Hepatocyte (in vitro differentiated cells): ENCODE measurements at regions not wholly inside any gene's neighbourhood (a gene's known extent, or its start where the extent isn't known, plus 50 kb on each side); places are given as distances from the start of the nearest gene placed in this dataset.

Source experiments
- EZH2 ChIP-seq: fragments of 200-600 bp; sonication (generic); IDR thresholded peaks from 2 replicates; pipeline ENCODE4 v1.6.1; 2016; ENCODE audit warnings: antibody characterized with exemption, mild to moderate bottlenecking, borderline replicate concordance
- EZH2phosphoT487 ChIP-seq: fragments of 200-600 bp; sonication (generic); IDR thresholded peaks from one replicate; pipeline ENCODE4 v1.6.1; 2018; ENCODE audit warnings: antibody characterized with exemption, mild to moderate bottlenecking, low read depth, moderate library complexity; ENCODE audit not compliant: unreplicated experiment, severe bottlenecking
- TF ChIP-seq, protein P1 (sequence below): fragments of 200-600 bp; sonication (generic); IDR thresholded peaks from 2 replicates; pipeline ENCODE4 v1.5.1; 2016; ENCODE audit warnings: antibody characterized with exemption, mild to moderate bottlenecking; ENCODE audit not compliant: poor library complexity

DNA sequence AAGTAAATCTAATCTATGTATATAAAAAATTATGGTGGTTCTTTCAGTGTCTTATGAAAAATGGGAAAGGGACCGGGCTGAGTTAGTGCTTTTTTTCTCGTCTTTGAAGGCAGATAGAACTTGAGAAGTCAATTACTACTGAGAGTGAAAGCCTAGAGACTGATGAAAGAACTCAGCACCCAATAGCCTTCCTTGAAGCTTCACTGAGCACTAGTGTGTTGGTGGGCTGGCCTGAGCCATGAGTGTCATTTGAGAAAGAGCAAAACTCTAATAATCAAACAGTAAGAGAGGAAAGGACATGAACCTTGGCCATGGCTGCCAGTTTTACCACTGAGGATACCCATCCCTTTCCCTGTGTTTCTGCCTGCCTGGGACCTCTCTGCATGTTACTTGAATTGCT, 428.3 kb upstream of the RASGRP1 start:
- TF ChIP-seq EZH2 (no peak), EZH2phosphoT487 (no peak)
- TF ChIP-seq, protein P1, sequence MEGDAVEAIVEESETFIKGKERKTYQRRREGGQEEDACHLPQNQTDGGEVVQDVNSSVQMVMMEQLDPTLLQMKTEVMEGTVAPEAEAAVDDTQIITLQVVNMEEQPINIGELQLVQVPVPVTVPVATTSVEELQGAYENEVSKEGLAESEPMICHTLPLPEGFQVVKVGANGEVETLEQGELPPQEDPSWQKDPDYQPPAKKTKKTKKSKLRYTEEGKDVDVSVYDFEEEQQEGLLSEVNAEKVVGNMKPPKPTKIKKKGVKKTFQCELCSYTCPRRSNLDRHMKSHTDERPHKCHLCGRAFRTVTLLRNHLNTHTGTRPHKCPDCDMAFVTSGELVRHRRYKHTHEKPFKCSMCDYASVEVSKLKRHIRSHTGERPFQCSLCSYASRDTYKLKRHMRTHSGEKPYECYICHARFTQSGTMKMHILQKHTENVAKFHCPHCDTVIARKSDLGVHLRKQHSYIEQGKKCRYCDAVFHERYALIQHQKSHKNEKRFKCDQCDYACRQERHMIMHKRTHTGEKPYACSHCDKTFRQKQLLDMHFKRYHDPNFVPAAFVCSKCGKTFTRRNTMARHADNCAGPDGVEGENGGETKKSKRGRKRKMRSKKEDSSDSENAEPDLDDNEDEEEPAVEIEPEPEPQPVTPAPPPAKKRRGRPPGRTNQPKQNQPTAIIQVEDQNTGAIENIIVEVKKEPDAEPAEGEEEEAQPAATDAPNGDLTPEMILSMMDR = no peak
